ENCODE measurements at regions not wholly inside any gene's neighbourhood (a gene's known extent, or its start where the extent isn't known, plus 50 kb on each side); places are given as distances from the start of the nearest gene placed in this dataset.

DNA sequence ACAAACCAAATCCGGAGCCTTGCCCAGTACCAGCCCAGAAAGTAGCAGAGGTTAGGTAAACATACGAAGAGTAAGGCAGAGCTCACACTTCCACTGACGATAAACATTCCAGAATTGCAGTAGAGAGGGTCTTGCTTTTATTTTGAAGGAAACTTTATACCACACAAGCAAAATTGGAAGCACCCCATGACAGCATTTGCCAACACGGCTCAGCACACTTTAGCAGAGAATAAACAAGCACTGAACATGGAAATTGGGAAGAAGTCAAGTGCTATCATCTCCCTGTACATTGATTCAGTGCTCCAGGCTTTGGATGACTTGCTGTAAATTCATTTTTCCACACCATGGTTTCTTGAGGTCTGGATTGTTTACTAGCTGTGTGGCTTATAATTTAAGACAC lies 160.7 kb upstream of the FAM47C start:
- DNase-seq (no peak), ATAC-seq (ENCODE audit: low read depth in 2 of 2) (no peak)
- no peaks in the 10 kb centered on the region for H3K27me3 ChIP-seq (ENCODE audit: control insufficient read depth, insufficient read depth, low read length)
- peaks cover 0 to 2% (median 0%) of the 10 kb centered on the region in 7 donors for H3K9me3 Mint-ChIP-seq
- no peaks in the 10 kb centered on the region for H3K4me1 Mint-ChIP-seq
- H3K9me3 ChIP-seq (ENCODE audit: control insufficient read depth in 2 of 2, low read length in 2 of 2) = no peaks in the 10 kb centered on the region
- H3K27me3 Mint-ChIP-seq = no peaks in the 10 kb centered on the region
- H3K4me3 ChIP-seq (ENCODE audit: low read depth, low read length) = no peak overlapping the region
- H3K27ac ChIP-seq (ENCODE audit: insufficient read depth, low read length, poor library complexity, severe bottlenecking) = no peak overlapping the region
- no peaks in the 10 kb centered on the region for H3K36me3 Mint-ChIP-seq
- no peak overlapping the region for H3K4me3 Mint-ChIP-seq
- H3K27ac Mint-ChIP-seq = no peak overlapping the region
- H3K36me3 ChIP-seq (ENCODE audit: control insufficient read depth, insufficient read depth, low read length) = no peaks in the 10 kb centered on the region
- H3K4me1 ChIP-seq (ENCODE audit: control insufficient read depth, insufficient read depth, low read length, poor library complexity, severe bottlenecking) = no peaks in the 10 kb centered on the region

GRCh38 chrX:36849407-36849806 lies 158.8 kb upstream of the FAM47C start:
- Mint-ChIP-seq H3K4me1 (no peaks in the 10 kb centered on the region), H3K9me3 (peaks cover 0 to 2% (median 0%) of the 10 kb centered on the region in 7 donors), H3K4me3 (no peak overlapping the region), H3K27me3 (no peaks in the 10 kb centered on the region), H3K27ac (no peak overlapping the region), H3K36me3 (no peaks in the 10 kb centered on the region)
- Histone ChIP-seq H3K4me1 (ENCODE audit: control insufficient read depth, insufficient read depth, low read length, poor library complexity, severe bottlenecking) (no peaks in the 10 kb centered on the region), H3K27me3 (ENCODE audit: control insufficient read depth, insufficient read depth, low read length) (no peaks in the 10 kb centered on the region), H3K4me3 (ENCODE audit: low read depth, low read length) (no peak overlapping the region), H3K9me3 (ENCODE audit: control insufficient read depth in 2 of 2, low read length in 2 of 2) (no peaks in the 10 kb centered on the region), H3K36me3 (ENCODE audit: control insufficient read depth, insufficient read depth, low read length) (no peaks in the 10 kb centered on the region), H3K27ac (ENCODE audit: insufficient read depth, low read length, poor library complexity, severe bottlenecking) (no peak overlapping the region)
- ATAC-seq (ENCODE audit: low read depth in 2 of 2) = no peak
- no peak for DNase-seq

DNA sequence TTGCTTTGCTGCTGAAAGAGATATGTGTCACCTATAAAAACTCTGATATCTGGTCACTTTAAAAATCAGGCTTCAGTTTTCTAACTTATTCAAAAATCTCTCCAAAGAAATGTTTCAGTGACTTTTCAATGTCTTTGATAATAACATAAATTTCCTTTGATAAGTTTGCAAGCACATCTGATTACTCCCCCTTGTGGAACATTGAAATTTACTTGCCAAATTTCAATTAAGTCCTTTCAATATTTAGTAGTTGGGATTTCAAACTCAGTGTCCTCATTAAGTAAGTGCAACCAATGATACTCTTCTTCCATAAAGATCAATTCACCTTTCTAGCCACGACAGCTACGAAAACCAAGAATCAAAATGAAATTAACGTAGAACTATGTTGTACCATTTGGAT lies 151.3 kb upstream of the FAM47C start:
- H3K36me3 Mint-ChIP-seq = no peaks in the 10 kb centered on the region
- H3K27me3 Mint-ChIP-seq = no peaks in the 10 kb centered on the region

DNA sequence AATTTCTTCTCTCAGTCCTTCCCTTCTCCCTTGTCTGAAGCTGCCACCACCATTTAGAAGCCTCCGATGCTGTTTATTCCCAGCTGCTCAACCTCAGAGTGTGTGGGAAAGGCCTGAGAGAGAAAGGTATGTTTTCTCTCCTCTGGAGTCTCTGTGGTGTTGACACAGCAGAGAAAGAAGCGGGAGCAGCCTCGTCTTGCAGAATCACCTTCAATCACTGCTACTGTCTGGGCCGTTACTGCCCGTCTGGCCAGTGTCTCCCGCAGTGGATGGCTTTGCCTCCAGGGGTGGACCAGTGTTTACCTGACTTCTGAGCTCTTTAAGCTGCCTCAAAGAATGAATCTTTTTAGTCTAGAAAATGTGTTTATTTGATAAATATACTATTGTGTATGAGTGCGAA lies 148.9 kb upstream of the FAM47C start:
- DNase-seq (no peak), ATAC-seq (ENCODE audit: low read depth in 2 of 2) (no peak)
- Histone ChIP-seq H3K27ac (ENCODE audit: insufficient read depth, low read length, poor library complexity, severe bottlenecking) (no peak overlapping the region), H3K9me3 (ENCODE audit: control insufficient read depth in 2 of 2, low read length in 2 of 2) (no peaks in the 10 kb centered on the region), H3K36me3 (ENCODE audit: control insufficient read depth, insufficient read depth, low read length) (no peaks in the 10 kb centered on the region), H3K4me3 (ENCODE audit: low read depth, low read length) (no peak overlapping the region), H3K4me1 (ENCODE audit: control insufficient read depth, insufficient read depth, low read length, poor library complexity, severe bottlenecking) (no peaks in the 10 kb centered on the region), H3K27me3 (ENCODE audit: control insufficient read depth, insufficient read depth, low read length) (no peaks in the 10 kb centered on the region)
- Mint-ChIP-seq H3K27ac (no peak overlapping the region), H3K36me3 (no peaks in the 10 kb centered on the region), H3K4me3 (no peak overlapping the region), H3K9me3 (no peaks in the 10 kb centered on the region), H3K27me3 (no peaks in the 10 kb centered on the region), H3K4me1 (no peaks in the 10 kb centered on the region)

More for the DNA sequence above, 151.3 kb upstream of the FAM47C start:
- no peak overlapping the region for H3K4me3 Mint-ChIP-seq
- DNase-seq (peak in 1 of 3 donors; percentile 1), ATAC-seq (ENCODE audit: low read depth in 2 of 2) (no peak)
- Histone ChIP-seq H3K4me1 (ENCODE audit: control insufficient read depth, insufficient read depth, low read length, poor library complexity, severe bottlenecking) (no peaks in the 10 kb centered on the region), H3K36me3 (ENCODE audit: control insufficient read depth, insufficient read depth, low read length) (no peaks in the 10 kb centered on the region), H3K4me3 (ENCODE audit: low read depth, low read length) (no peak overlapping the region), H3K9me3 (ENCODE audit: control insufficient read depth in 2 of 2, low read length in 2 of 2) (no peaks in the 10 kb centered on the region), H3K27ac (ENCODE audit: insufficient read depth, low read length, poor library complexity, severe bottlenecking) (no peak overlapping the region), H3K27me3 (ENCODE audit: control insufficient read depth, insufficient read depth, low read length) (no peaks in the 10 kb centered on the region)
- no peaks in the 10 kb centered on the region for H3K4me1 Mint-ChIP-seq
- peaks cover 0 to 2% (median 0%) of the 10 kb centered on the region in 7 donors for H3K9me3 Mint-ChIP-seq
- H3K27ac Mint-ChIP-seq = no peak overlapping the region

- Histone ChIP-seq H3K9me3 (ENCODE audit: control insufficient read depth in 2 of 2, low read length in 2 of 2) (no peaks in the 10 kb centered on the region), H3K4me3 (ENCODE audit: low read depth, low read length) (no peak overlapping the region), H3K36me3 (ENCODE audit: control insufficient read depth, insufficient read depth, low read length) (no peaks in the 10 kb centered on the region), H3K27ac (ENCODE audit: insufficient read depth, low read length, poor library complexity, severe bottlenecking) (no peak overlapping the region), H3K4me1 (ENCODE audit: control insufficient read depth, insufficient read depth, low read length, poor library complexity, severe bottlenecking) (no peaks in the 10 kb centered on the region), H3K27me3 (ENCODE audit: control insufficient read depth, insufficient read depth, low read length) (no peaks in the 10 kb centered on the region)
- Mint-ChIP-seq H3K9me3 (no peaks in the 10 kb centered on the region), H3K36me3 (no peaks in the 10 kb centered on the region), H3K27me3 (no peaks in the 10 kb centered on the region), H3K4me3 (no peak overlapping the region), H3K27ac (no peak overlapping the region), H3K4me1 (no peaks in the 10 kb centered on the region)
- ATAC-seq (ENCODE audit: low read depth in 2 of 2) (no peak), DNase-seq (no peak)
Observed at GRCh38 chrX:36861601-36862000, 146.6 kb upstream of the FAM47C start.

DNA sequence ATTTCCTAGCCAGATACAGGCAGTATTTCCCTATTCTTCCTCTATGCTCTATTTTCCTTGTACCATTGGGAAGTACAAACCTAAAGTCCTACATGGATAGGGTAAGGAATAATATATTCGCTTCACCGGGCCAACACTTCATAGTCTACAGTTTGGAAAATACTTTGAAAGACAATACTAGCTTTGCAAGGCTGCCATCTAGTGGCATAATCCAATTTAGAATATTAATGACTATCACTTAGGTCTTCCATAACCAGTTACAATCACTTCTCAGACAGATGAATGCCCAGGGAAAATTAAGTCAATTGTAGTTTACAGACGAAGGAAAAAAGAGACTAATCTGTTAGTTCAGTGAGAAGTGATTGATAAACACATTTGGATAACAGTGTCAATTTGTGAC lies 141.0 kb upstream of the FAM47C start:
- H3K27me3 ChIP-seq (ENCODE audit: control insufficient read depth, insufficient read depth, low read length) = no peaks in the 10 kb centered on the region
- no peaks in the 10 kb centered on the region for H3K4me1 ChIP-seq (ENCODE audit: control insufficient read depth, insufficient read depth, low read length, poor library complexity, severe bottlenecking)
- H3K4me3 ChIP-seq (ENCODE audit: low read depth, low read length) = no peak overlapping the region
- H3K9me3 ChIP-seq (ENCODE audit: control insufficient read depth in 2 of 2, low read length in 2 of 2) = no peaks in the 10 kb centered on the region
- H3K27ac ChIP-seq (ENCODE audit: insufficient read depth, low read length, poor library complexity, severe bottlenecking) = no peak overlapping the region
- DNase-seq = peak in 1 of 3 donors; percentile 23
- Mint-ChIP-seq H3K27ac (no peak overlapping the region), H3K27me3 (no peaks in the 10 kb centered on the region), H3K4me3 (no peak overlapping the region), H3K36me3 (no peaks in the 10 kb centered on the region), H3K4me1 (no peaks in the 10 kb centered on the region), H3K9me3 (no peaks in the 10 kb centered on the region)
- no peaks in the 10 kb centered on the region for H3K36me3 ChIP-seq (ENCODE audit: control insufficient read depth, insufficient read depth, low read length)
- ATAC-seq (ENCODE audit: low read depth in 2 of 2) = no peak

- H3K36me3 Mint-ChIP-seq = no peaks in the 10 kb centered on the region
- H3K27ac Mint-ChIP-seq = no peak overlapping the region
- H3K36me3 ChIP-seq (ENCODE audit: control insufficient read depth, insufficient read depth, low read length) = no peaks in the 10 kb centered on the region
- no peaks in the 10 kb centered on the region for H3K4me1 Mint-ChIP-seq
- peaks cover 0 to 2% (median 0%) of the 10 kb centered on the region in 7 donors for H3K9me3 Mint-ChIP-seq
- no peak for ATAC-seq (ENCODE audit: low read depth in 2 of 2)
- H3K4me1 ChIP-seq (ENCODE audit: control insufficient read depth, insufficient read depth, low read length, poor library complexity, severe bottlenecking) = no peaks in the 10 kb centered on the region
- no peak overlapping the region for H3K4me3 Mint-ChIP-seq
- H3K4me3 ChIP-seq (ENCODE audit: low read depth, low read length) = no peak overlapping the region
- H3K27me3 Mint-ChIP-seq = no peaks in the 10 kb centered on the region
- no peak for DNase-seq
- H3K9me3 ChIP-seq (ENCODE audit: control insufficient read depth in 2 of 2, low read length in 2 of 2) = no peaks in the 10 kb centered on the region
- H3K27me3 ChIP-seq (ENCODE audit: control insufficient read depth, insufficient read depth, low read length) = no peaks in the 10 kb centered on the region
- no peak overlapping the region for H3K27ac ChIP-seq (ENCODE audit: insufficient read depth, low read length, poor library complexity, severe bottlenecking)
Observed at GRCh38 chrX:36868592-36868991, 139.6 kb upstream of the FAM47C start.

DNA sequence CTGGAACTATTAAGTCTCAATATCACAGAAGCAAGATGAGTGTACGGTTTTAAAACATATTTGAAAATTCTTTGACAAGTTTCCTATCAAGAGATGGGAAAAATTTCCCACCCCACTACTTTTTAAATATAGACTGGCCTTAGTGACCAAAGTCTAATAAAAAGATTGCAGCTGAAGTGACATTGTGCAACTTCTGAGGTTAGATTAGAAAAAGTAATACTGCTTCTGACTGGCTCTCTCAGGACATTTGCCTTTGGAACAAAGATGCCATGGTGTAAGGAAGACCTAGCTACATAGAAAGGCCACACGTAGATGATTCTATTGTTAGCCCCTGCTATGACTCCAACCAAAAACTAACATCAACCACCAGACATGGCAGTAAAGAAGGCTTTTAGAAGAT lies 138.7 kb upstream of the FAM47C start:
- DNase-seq = no peak
- Histone ChIP-seq H3K36me3 (ENCODE audit: control insufficient read depth, insufficient read depth, low read length) (no peaks in the 10 kb centered on the region), H3K4me3 (ENCODE audit: low read depth, low read length) (no peak overlapping the region), H3K9me3 (ENCODE audit: control insufficient read depth in 2 of 2, low read length in 2 of 2) (no peaks in the 10 kb centered on the region), H3K27ac (ENCODE audit: insufficient read depth, low read length, poor library complexity, severe bottlenecking) (no peak overlapping the region), H3K4me1 (ENCODE audit: control insufficient read depth, insufficient read depth, low read length, poor library complexity, severe bottlenecking) (no peaks in the 10 kb centered on the region), H3K27me3 (ENCODE audit: control insufficient read depth, insufficient read depth, low read length) (no peaks in the 10 kb centered on the region)
- Mint-ChIP-seq H3K9me3 (peaks cover 0 to 2% (median 0%) of the 10 kb centered on the region in 7 donors), H3K27ac (no peak overlapping the region), H3K27me3 (no peaks in the 10 kb centered on the region), H3K36me3 (no peaks in the 10 kb centered on the region), H3K4me1 (no peaks in the 10 kb centered on the region), H3K4me3 (no peak overlapping the region)
- ATAC-seq (ENCODE audit: low read depth in 2 of 2) = no peak
